HG03045 (cell line): ENCODE measurements at regions not wholly inside any gene's neighbourhood (a gene's known extent, or its start where the extent isn't known, plus 50 kb on each side); places are given as distances from the start of the nearest gene placed in this dataset.

Experiments
- ATAC-seq: cut with Tn5 transposase; IDR thresholded peaks from one replicate; pipeline ENCODE4 v1.9.1; 2021; ENCODE audit warnings: mild to moderate bottlenecking, moderate library complexity; ENCODE audit not compliant: unreplicated experiment

- ATAC-seq: no peak
These were observed 95.5 kb upstream of the PRLR start for GRCh38 chr5:35325836-35326235.

GRCh38 chr5:35324679-35325078, 94.4 kb upstream of the PRLR start:
- ATAC-seq: no peak

GRCh38 chr5:35324201-35324600, 93.9 kb upstream of the PRLR start:
- no peak for ATAC-seq

- ATAC-seq: peak; percentile 20
These were observed 89.7 kb upstream of the PRLR start for GRCh38 chr5:35320029-35320428.

- ATAC-seq: peak; percentile 93
These were observed 89.2 kb upstream of the PRLR start for GRCh38 chr5:35319333-35320002.

GRCh38 chr5:35317586-35317985, 87.3 kb upstream of the PRLR start:
- ATAC-seq: no peak

GRCh38 chr5:35316611-35317274, 86.5 kb upstream of the PRLR start:
- no peak for ATAC-seq

GRCh38 chr5:35313291-35313690, 83.0 kb upstream of the PRLR start:
- ATAC-seq: no peak

GRCh38 chr5:35312267-35312666, 82.0 kb upstream of the PRLR start:
- no peak for ATAC-seq

GRCh38 chr5:35309365-35310130, 79.3 kb upstream of the PRLR start:
- no peak for ATAC-seq

GRCh38 chr5:35308421-35308820, 78.1 kb upstream of the PRLR start:
- ATAC-seq: no peak

GRCh38 chr5:35306716-35307365, 76.6 kb upstream of the PRLR start:
- no peak for ATAC-seq

GRCh38 chr5:35305336-35306020, 75.2 kb upstream of the PRLR start:
- no peak for ATAC-seq

GRCh38 chr5:35304291-35304690, 74.0 kb upstream of the PRLR start:
- no peak for ATAC-seq

GRCh38 chr5:35303152-35303551, 72.9 kb upstream of the PRLR start:
- ATAC-seq: no peak

GRCh38 chr5:35302544-35302943, 72.3 kb upstream of the PRLR start:
- ATAC-seq: peak; percentile 89

- no peak for ATAC-seq
These were observed 67.5 kb upstream of the PRLR start for GRCh38 chr5:35297755-35298154.

GRCh38 chr5:35294976-35295375, 64.7 kb upstream of the PRLR start:
- ATAC-seq: no peak

- no peak for ATAC-seq
These were observed 63.7 kb upstream of the PRLR start for GRCh38 chr5:35294017-35294416.

GRCh38 chr5:35285435-35285834, 55.1 kb upstream of the PRLR start:
- no peak for ATAC-seq

- ATAC-seq: no peak
These were observed 54.7 kb upstream of the PRLR start for GRCh38 chr5:35285011-35285410.
